ENCODE measurements at regions not wholly inside any gene's neighbourhood (a gene's known extent, or its start where the extent isn't known, plus 50 kb on each side); places are given as distances from the start of the nearest gene placed in this dataset.

- ATAC-seq (no peak), DNase-seq (ENCODE audit: low read depth, low spot score) (no peak)
- intact Hi-C loops (cut with micrococcal nuclease; ENCODE audit: unreplicated experiment) (no loop called here), in situ Hi-C loops (cut with HindIII; ENCODE audit: low pct_unique_long_range_greater_than_20kb, low sequenced_read_pairs) (no loop called here)
- no peaks in the 10 kb centered on the region for H3K9me3 ChIP-seq (ENCODE audit: control insufficient read depth, insufficient read depth, low read depth, low read length)
- H3K4me3 ChIP-seq (ENCODE audit: low read depth in 2 of 2, low read length in 2 of 2), result no peak overlapping the region
- BruUV-seq (replicated peaks), result no TSS peak
- no peaks in the 10 kb centered on the region for H3K4me1 ChIP-seq (ENCODE audit: control insufficient read depth, insufficient read depth, low read length)
- TF ChIP-seq REST (IDR thresholded peaks at IDR 0.05; ENCODE audit: insufficient read depth in 1 of 2, low read depth in 2 of 2, low read length in 1 of 2) (no peak), TCF7L2 (IDR thresholded peaks at IDR 0.05; ENCODE audit: low read depth, low read length) (no peak), POLR2AphosphoS5 (IDR thresholded peaks at IDR 0.05; ENCODE audit: low read depth, low read length) (no peak), CTCF (IDR thresholded peaks at IDR 0.05) (no peak), SIN3A (IDR thresholded peaks at IDR 0.05; ENCODE audit: borderline replicate concordance, insufficient read depth, low read depth, low read length) (no peak)
- H3K27ac ChIP-seq (ENCODE audit: low read length), result no peak overlapping the region
- ChIA-PET CTCF (no interaction called here), POLR2A (no interaction called here)
- H3K27me3 ChIP-seq (ENCODE audit: control insufficient read depth, insufficient read depth, low read length), result no peaks in the 10 kb centered on the region
- no peaks in the 10 kb centered on the region for H3K36me3 ChIP-seq (ENCODE audit: control insufficient read depth, insufficient read depth, low read length)
These were observed 67.4 kb upstream of the ADAM23 start for GRCh38 chr2:206375956-206376355.

- ATAC-seq (no peak), DNase-seq (ENCODE audit: low read depth, low spot score) (no peak)
- H3K9me3 ChIP-seq (ENCODE audit: control insufficient read depth, insufficient read depth, low read depth, low read length), result no peaks in the 10 kb centered on the region
- in situ Hi-C loops (cut with HindIII; ENCODE audit: low pct_unique_long_range_greater_than_20kb, low sequenced_read_pairs) (no loop called here), intact Hi-C loops (cut with micrococcal nuclease; ENCODE audit: unreplicated experiment) (no loop called here)
- no peak overlapping the region for H3K4me3 ChIP-seq (ENCODE audit: low read depth in 2 of 2, low read length in 2 of 2)
- ChIA-PET POLR2A (no interaction called here), CTCF (no interaction called here)
- no peak for TF ChIP-seq SIN3A (IDR thresholded peaks at IDR 0.05; ENCODE audit: borderline replicate concordance, insufficient read depth, low read depth, low read length)
- TF ChIP-seq REST (IDR thresholded peaks at IDR 0.05; ENCODE audit: insufficient read depth in 1 of 2, low read depth in 2 of 2, low read length in 1 of 2), result no peak
- no peak for TF ChIP-seq TCF7L2 (IDR thresholded peaks at IDR 0.05; ENCODE audit: low read depth, low read length)
- no peak for TF ChIP-seq POLR2AphosphoS5 (IDR thresholded peaks at IDR 0.05; ENCODE audit: low read depth, low read length)
- no peak for TF ChIP-seq CTCF (IDR thresholded peaks at IDR 0.05)
- no peaks in the 10 kb centered on the region for H3K36me3 ChIP-seq (ENCODE audit: control insufficient read depth, insufficient read depth, low read length)
- no TSS peak for BruUV-seq (replicated peaks)
- no peaks in the 10 kb centered on the region for H3K4me1 ChIP-seq (ENCODE audit: control insufficient read depth, insufficient read depth, low read length)
- H3K27ac ChIP-seq (ENCODE audit: low read length), result no peak overlapping the region
- no peaks in the 10 kb centered on the region for H3K27me3 ChIP-seq (ENCODE audit: control insufficient read depth, insufficient read depth, low read length)
These were observed 64.5 kb upstream of the ADAM23 start for GRCh38 chr2:206378835-206379234.

Data from Panc1 (cell line).